Panc1 (cell line): ENCODE measurements at regions not wholly inside any gene's neighbourhood (a gene's known extent, or its start where the extent isn't known, plus 50 kb on each side); places are given as distances from the start of the nearest gene placed in this dataset.

Experiments used
- ATAC-seq: fragments of 200-7000 bp; cut with Tn5 transposase; 2 replicates; pipeline ENCODE4 v1.9.1; 2020; ENCODE audit warnings: mild to moderate bottlenecking, moderate library complexity
- BruUV-seq: library from RNA; stranded (reverse); fragments of 400-500 nt; replicated peaks from 2 replicates; lab custom pipeline; 2021; lab: Mats Ljungman, UMichigan
- CTCF ChIA-PET: fragments of 300-600 bp; sonication (Branson Sonifier 250); formaldehyde crosslinking; loops from one replicate; lab custom pipeline; 2022; ENCODE audit warnings: antibody characterized with exemption; lab: Charles Lee
- POLR2A ChIA-PET: fragments of 300-600 bp; sonication (Branson Sonifier 250); formaldehyde crosslinking; loops from one replicate; lab custom pipeline; 2022; ENCODE audit warnings: antibody characterized with exemption; lab: Charles Lee
- DNase-seq: peaks from one replicate; pipeline ENCODE4 v3.0.0-alpha.2; 2010; ENCODE audit warnings: low read depth, low spot score
- H3K27ac ChIP-seq: 2 replicates; pipeline ENCODE4 v1.5.1; 2011; ENCODE audit warnings: mild to moderate bottlenecking, low read length, inconsistent platforms
- H3K27me3 ChIP-seq: fragments of 200-500 bp; sonication (Bioruptor generic); 2 replicates; pipeline ENCODE4 v1.6.0; 2014; ENCODE audit warnings: low read length, inconsistent platforms; ENCODE audit not compliant: control insufficient read depth, insufficient read depth
- H3K36me3 ChIP-seq: fragments of 200-500 bp; sonication (Bioruptor generic); 2 replicates; pipeline ENCODE4 v1.5.1; 2014; ENCODE audit warnings: inconsistent platforms, mild to moderate bottlenecking, low read length, moderate library complexity; ENCODE audit not compliant: control insufficient read depth, insufficient read depth
- H3K4me1 ChIP-seq: 2 replicates; pipeline ENCODE4 v1.5.1; 2011; ENCODE audit warnings: inconsistent platforms, mild to moderate bottlenecking, low read length, moderate library complexity; ENCODE audit not compliant: control insufficient read depth, insufficient read depth
- H3K4me3 ChIP-seq, 2 experiments: 2 replicates each; pipeline ENCODE4 v1.5.1; 2011 to 2012; ENCODE audit warnings: low read depth in 2 of 2, low read length in 2 of 2, mild to moderate bottlenecking in 2 of 2, inconsistent platforms in 1 of 2, moderate library complexity in 1 of 2
- H3K9me3 ChIP-seq: fragments of 200-500 bp; sonication (Bioruptor generic); 2 replicates; pipeline ENCODE4 v1.5.1; 2014; ENCODE audit warnings: low read depth, mild to moderate bottlenecking, inconsistent platforms, low read length, moderate library complexity; ENCODE audit not compliant: control insufficient read depth, insufficient read depth
- POLR2AphosphoS5 ChIP-seq: IDR thresholded peaks from 2 replicates; pipeline ENCODE4 v1.6.1; 2012; ENCODE audit warnings: mild to moderate bottlenecking, low read depth, low read length, moderate library complexity
- SIN3A ChIP-seq: IDR thresholded peaks from 2 replicates; pipeline ENCODE4 v1.6.1; 2012; ENCODE audit warnings: low read depth, mild to moderate bottlenecking, low read length, moderate library complexity, borderline replicate concordance; ENCODE audit not compliant: insufficient read depth
- TCF7L2 ChIP-seq: IDR thresholded peaks from 2 replicates; pipeline ENCODE4 v1.6.1; 2011; ENCODE audit warnings: mild to moderate bottlenecking, low read depth, low read length, inconsistent platforms
- in situ Hi-C: cut with HindIII; loops from 2 replicates; pipeline ENCODE4 v1.10.0; 2016; ENCODE audit warnings: low sequenced_read_pairs, low pct_unique_long_range_greater_than_20kb
- intact Hi-C: fragments of 100-400 bp; cut with micrococcal nuclease; formaldehyde crosslinking; loops from one replicate; pipeline ENCODE4 v1.10.0; 2022; ENCODE audit not compliant: unreplicated experiment
- TF ChIP-seq, protein P1 (sequence below), 2 experiments: IDR thresholded peaks; 2 replicates each; pipeline ENCODE4 v1.6.1; 2011 to 2012; ENCODE audit warnings: low read depth in 2 of 2, control low read depth in 1 of 2, low read length in 1 of 2, mild to moderate bottlenecking in 1 of 2, moderate library complexity in 1 of 2; ENCODE audit not compliant: insufficient read depth in 1 of 2
- TF ChIP-seq, protein P2 (sequence below): fragments of 450-650 bp; IDR thresholded peaks from 2 replicates; pipeline ENCODE4 v1.5.1; 2017; ENCODE audit warnings: mild to moderate bottlenecking

DNA sequence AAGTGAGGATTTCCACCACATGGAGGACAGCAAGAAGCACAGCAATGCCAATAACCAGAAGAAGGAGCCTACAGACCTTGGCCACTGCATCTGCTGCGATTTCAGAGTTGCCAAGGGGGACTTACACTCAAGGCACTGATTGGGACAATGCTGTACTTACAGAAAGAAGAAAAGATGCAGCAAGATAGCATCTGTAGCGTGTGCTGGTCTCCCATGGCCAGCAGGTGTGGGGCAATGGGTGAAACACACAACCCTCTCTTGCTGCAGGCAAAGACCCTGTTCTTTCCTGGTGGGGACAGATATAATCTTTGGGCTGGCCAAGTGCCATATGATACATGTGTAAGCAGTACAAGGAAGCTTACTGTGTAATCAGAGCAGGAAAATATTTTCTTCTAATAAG is 85.4 kb upstream of the GPR45 start:
- Histone ChIP-seq H3K4me1 (no peaks in the 10 kb centered on the region), H3K4me3 (no peak overlapping the region), H3K27ac (no peak overlapping the region), H3K36me3 (no peaks in the 10 kb centered on the region), H3K27me3 (peaks cover 9% of the 10 kb centered on the region), H3K9me3 (peaks cover 16% of the 10 kb centered on the region; the same call in 1 of the 2 replicates)
- no TSS peak for BruUV-seq
- DNase-seq (no peak), ATAC-seq (no peak)
- in situ Hi-C loops, result no loop called here
- ChIA-PET CTCF (interaction anchor here (0.6 kb wide), 1 partner anchor 82 kb away, joined by 12 read pairs; no protein-coding TSS in a partner anchor), POLR2A (no interaction called here)
- TF ChIP-seq, protein P1, sequence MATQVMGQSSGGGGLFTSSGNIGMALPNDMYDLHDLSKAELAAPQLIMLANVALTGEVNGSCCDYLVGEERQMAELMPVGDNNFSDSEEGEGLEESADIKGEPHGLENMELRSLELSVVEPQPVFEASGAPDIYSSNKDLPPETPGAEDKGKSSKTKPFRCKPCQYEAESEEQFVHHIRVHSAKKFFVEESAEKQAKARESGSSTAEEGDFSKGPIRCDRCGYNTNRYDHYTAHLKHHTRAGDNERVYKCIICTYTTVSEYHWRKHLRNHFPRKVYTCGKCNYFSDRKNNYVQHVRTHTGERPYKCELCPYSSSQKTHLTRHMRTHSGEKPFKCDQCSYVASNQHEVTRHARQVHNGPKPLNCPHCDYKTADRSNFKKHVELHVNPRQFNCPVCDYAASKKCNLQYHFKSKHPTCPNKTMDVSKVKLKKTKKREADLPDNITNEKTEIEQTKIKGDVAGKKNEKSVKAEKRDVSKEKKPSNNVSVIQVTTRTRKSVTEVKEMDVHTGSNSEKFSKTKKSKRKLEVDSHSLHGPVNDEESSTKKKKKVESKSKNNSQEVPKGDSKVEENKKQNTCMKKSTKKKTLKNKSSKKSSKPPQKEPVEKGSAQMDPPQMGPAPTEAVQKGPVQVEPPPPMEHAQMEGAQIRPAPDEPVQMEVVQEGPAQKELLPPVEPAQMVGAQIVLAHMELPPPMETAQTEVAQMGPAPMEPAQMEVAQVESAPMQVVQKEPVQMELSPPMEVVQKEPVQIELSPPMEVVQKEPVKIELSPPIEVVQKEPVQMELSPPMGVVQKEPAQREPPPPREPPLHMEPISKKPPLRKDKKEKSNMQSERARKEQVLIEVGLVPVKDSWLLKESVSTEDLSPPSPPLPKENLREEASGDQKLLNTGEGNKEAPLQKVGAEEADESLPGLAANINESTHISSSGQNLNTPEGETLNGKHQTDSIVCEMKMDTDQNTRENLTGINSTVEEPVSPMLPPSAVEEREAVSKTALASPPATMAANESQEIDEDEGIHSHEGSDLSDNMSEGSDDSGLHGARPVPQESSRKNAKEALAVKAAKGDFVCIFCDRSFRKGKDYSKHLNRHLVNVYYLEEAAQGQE (IDR thresholded peaks at IDR 0.05; ENCODE audit: insufficient read depth in 1 of 2, low read depth in 2 of 2, low read length in 1 of 2), result no peak
- TF ChIP-seq TCF7L2 (no peak), POLR2AphosphoS5 (no peak), SIN3A (no peak)
- TF ChIP-seq, protein P2, sequence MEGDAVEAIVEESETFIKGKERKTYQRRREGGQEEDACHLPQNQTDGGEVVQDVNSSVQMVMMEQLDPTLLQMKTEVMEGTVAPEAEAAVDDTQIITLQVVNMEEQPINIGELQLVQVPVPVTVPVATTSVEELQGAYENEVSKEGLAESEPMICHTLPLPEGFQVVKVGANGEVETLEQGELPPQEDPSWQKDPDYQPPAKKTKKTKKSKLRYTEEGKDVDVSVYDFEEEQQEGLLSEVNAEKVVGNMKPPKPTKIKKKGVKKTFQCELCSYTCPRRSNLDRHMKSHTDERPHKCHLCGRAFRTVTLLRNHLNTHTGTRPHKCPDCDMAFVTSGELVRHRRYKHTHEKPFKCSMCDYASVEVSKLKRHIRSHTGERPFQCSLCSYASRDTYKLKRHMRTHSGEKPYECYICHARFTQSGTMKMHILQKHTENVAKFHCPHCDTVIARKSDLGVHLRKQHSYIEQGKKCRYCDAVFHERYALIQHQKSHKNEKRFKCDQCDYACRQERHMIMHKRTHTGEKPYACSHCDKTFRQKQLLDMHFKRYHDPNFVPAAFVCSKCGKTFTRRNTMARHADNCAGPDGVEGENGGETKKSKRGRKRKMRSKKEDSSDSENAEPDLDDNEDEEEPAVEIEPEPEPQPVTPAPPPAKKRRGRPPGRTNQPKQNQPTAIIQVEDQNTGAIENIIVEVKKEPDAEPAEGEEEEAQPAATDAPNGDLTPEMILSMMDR, result no peak
- intact Hi-C loops, result no loop called here

DNA sequence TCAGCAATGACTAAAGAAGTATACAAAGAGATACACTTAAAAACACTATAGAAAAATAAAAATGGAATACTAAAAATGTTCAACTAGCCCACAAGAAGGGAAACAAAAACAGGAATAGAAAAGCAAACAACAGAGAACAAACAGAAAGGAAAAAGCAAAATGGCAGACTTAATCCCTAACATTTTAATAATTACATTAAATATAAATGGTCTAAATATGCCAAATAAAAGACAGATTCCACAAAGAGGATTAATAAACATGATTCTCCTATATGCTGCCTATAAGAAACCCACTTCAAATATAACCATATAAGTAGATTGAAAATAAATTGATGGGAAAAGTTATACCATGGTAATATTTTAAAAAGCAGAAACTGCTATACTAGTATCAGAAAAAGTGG is 83.5 kb upstream of the GPR45 start:
- BruUV-seq, result no TSS peak
- CTCF ChIA-PET, result no interaction called here
- ATAC-seq, result no peak
- no peaks in the 10 kb centered on the region for H3K4me1 ChIP-seq
- POLR2A ChIA-PET, result no interaction called here
- H3K36me3 ChIP-seq, result no peaks in the 10 kb centered on the region
- TF ChIP-seq SIN3A (no peak), TCF7L2 (no peak), POLR2AphosphoS5 (no peak)
- TF ChIP-seq, protein P1 (IDR thresholded peaks at IDR 0.05; ENCODE audit: insufficient read depth in 1 of 2, low read depth in 2 of 2, low read length in 1 of 2), result no peak
- TF ChIP-seq, protein P2, result no peak
- H3K27ac ChIP-seq, result no peak overlapping the region
- peaks cover 16% of the 10 kb centered on the region; the same call in 1 of the 2 replicates for H3K9me3 ChIP-seq
- in situ Hi-C loops (no loop called here), intact Hi-C loops (no loop called here)
- no peak overlapping the region for H3K4me3 ChIP-seq
- DNase-seq, result no peak
- H3K27me3 ChIP-seq, result peaks cover 9% of the 10 kb centered on the region
